ENCODE measurements at regions not wholly inside any gene's neighbourhood (a gene's known extent, or its start where the extent isn't known, plus 50 kb on each side); places are given as distances from the start of the nearest gene placed in this dataset.

GRCh38 chr9:108691614-108692013 is 164.2 kb downstream of the ACTL7B start (continued):
- no peak for TF ChIP-seq ZBTB33 (IDR thresholded peaks at IDR 0.05; ENCODE audit: extremely low read depth, insufficient replicate concordance, low read length)
- 0 out of 2 replicates have a peak, but pooled peaks have one; percentile 44 for TF ChIP-seq SIN3A (IDR thresholded peaks at IDR 0.05; ENCODE audit: low read depth)
- peak; percentile 15 for TF ChIP-seq TCF7L2 (IDR thresholded peaks at IDR 0.05; ENCODE audit: borderline replicate concordance, extremely low read depth, insufficient read depth, insufficient read length)
- no peak for TF ChIP-seq ZFX (IDR thresholded peaks at IDR 0.05)
- TF ChIP-seq ZNF274 (IDR thresholded peaks at IDR 0.05; ENCODE audit: low read depth, low read length) = no peak
- TF ChIP-seq EZH2 (IDR thresholded peaks at IDR 0.05) = no peak
- TF ChIP-seq SRF (IDR thresholded peaks at IDR 0.05; ENCODE audit: low read depth) = no peak
- TF ChIP-seq ELF1 (IDR thresholded peaks at IDR 0.05; ENCODE audit: borderline replicate concordance, low read depth) = no peak
- peak; percentile 55; the same call in 1 of the 2 replicates for TF ChIP-seq CEBPB (IDR thresholded peaks at IDR 0.05; ENCODE audit: low read depth)
- no peak for TF ChIP-seq YY1 (IDR thresholded peaks at IDR 0.05; ENCODE audit: extremely low read depth, insufficient replicate concordance, low read depth, low read length)
- no peak for TF ChIP-seq POLR2A (IDR thresholded peaks at IDR 0.05; ENCODE audit: borderline replicate concordance, extremely low read depth, insufficient read depth, insufficient read length)

- Histone ChIP-seq H2AFZ (ENCODE audit: low read depth, low read length, poor library complexity, severe bottlenecking) (no peak overlapping the region), H3K27me3 (ENCODE audit: insufficient read depth, low read length) (no peaks in the 10 kb centered on the region), H3K9ac (ENCODE audit: low read length) (no peak overlapping the region), H3K9me3 (ENCODE audit: control insufficient read depth in 1 of 2, insufficient read depth in 1 of 2, low read depth in 1 of 2, low read length in 2 of 2) (no peaks in the 10 kb centered on the region; a peak in 1 of 4 replicates), H3K36me3 (ENCODE audit: control insufficient read depth in 1 of 2, insufficient read depth in 2 of 2, low read length in 2 of 2) (no peaks in the 10 kb centered on the region), H3K4me3 (replicated peaks in 1 of 2; ENCODE audit: low read depth in 1 of 2, low read length in 2 of 2) (no peak overlapping the region), H4K20me1 (ENCODE audit: insufficient read depth) (no peaks in the 10 kb centered on the region), H3K9me2 (ENCODE audit: insufficient read depth) (no peaks in the 10 kb centered on the region), H3K4me1 (ENCODE audit: control insufficient read depth in 1 of 2, insufficient read depth in 2 of 2, low read length in 2 of 2) (peaks cover 3 to 16% of the 10 kb centered on the region in 2 experiments; a peak in 3 of 4 replicates), H3K79me2 (ENCODE audit: insufficient read depth, low read length) (no peaks in the 10 kb centered on the region), H3K4me2 (ENCODE audit: low read length) (no peak overlapping the region), H3K27ac (ENCODE audit: low read depth, low read length) (no peak overlapping the region)
- ChIA-PET CTCF (no interaction called here), RAD21 (ENCODE audit: low non-redundant PET in 1 of 2, low total read pairs in 2 of 2, uncharacterized antibody in 2 of 2, unreplicated experiment in 2 of 2) (no interaction called here), POLR2A (no interaction called here)
- no peak for TF ChIP-seq EGR1 (IDR thresholded peaks at IDR 0.05; ENCODE audit: low read depth)
- no peak for TF ChIP-seq EZH2 (IDR thresholded peaks at IDR 0.05)
- no peak for TF ChIP-seq ZFX (IDR thresholded peaks at IDR 0.05)
- no peak for TF ChIP-seq SP1 (IDR thresholded peaks at IDR 0.05; ENCODE audit: low read depth)
- no peak for TF ChIP-seq ELF1 (IDR thresholded peaks at IDR 0.05; ENCODE audit: borderline replicate concordance, low read depth)
- no peak for TF ChIP-seq FOSL1 (IDR thresholded peaks at IDR 0.05; ENCODE audit: low read depth)
- TF ChIP-seq ZBTB33 (IDR thresholded peaks at IDR 0.05; ENCODE audit: extremely low read depth, insufficient replicate concordance, low read length) = no peak
- TF ChIP-seq ATF3 (IDR thresholded peaks at IDR 0.05) = no peak
- no peak for TF ChIP-seq SRF (IDR thresholded peaks at IDR 0.05; ENCODE audit: low read depth)
- TF ChIP-seq CBX3 (IDR thresholded peaks at IDR 0.05; ENCODE audit: low read depth) = no peak
- no peak for TF ChIP-seq RAD21 (IDR thresholded peaks at IDR 0.05; ENCODE audit: low read depth)
- no peak for TF ChIP-seq YY1 (IDR thresholded peaks at IDR 0.05; ENCODE audit: extremely low read depth, insufficient replicate concordance, low read depth, low read length)
- TF ChIP-seq CEBPB (IDR thresholded peaks at IDR 0.05; ENCODE audit: low read depth) = no peak
- ATAC-seq (no peak), DNase-seq (ENCODE audit: low read depth, low spot score) (no peak)
- BruUV-seq (replicated peaks) = no TSS peak
- intact Hi-C loops (cut with micrococcal nuclease) = no loop called here
Observed at GRCh38 chr9:108688676-108689075, 167.1 kb downstream of the ACTL7B start.

Measured in HCT116 (cell line).